NCI-H226 (cell line): ENCODE measurements at regions not wholly inside any gene's neighbourhood (a gene's known extent, or its start where the extent isn't known, plus 50 kb on each side); places are given as distances from the start of the nearest gene placed in this dataset.

Source experiments
- DNase-seq: peaks from one replicate; pipeline ENCODE4 v3.0.0-alpha.2; 2015

DNA sequence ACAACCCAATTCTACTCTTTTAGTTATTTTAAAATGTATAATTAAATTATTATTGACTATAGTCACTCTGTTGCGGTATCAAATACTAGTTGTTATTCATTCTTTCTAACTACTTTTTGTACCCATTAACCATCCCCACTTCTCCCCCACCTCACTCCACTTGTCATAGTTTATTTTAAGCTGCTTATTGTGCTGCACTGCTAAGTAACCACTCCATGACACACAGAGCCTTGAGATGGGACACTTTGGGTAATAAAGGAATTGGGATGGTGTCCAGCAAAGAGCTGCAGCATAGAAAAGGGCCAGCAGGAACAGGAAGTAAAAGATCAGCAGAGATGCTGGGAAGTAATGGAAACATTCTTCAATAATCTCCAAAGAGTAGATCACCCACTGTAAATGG lies 123.0 kb downstream of the RPS29 start:
- no peak for DNase-seq

- DNase-seq = peak; percentile 54
Measured at GRCh38 chr14:49461529-49462401, 124.4 kb downstream of the RPS29 start.

DNA sequence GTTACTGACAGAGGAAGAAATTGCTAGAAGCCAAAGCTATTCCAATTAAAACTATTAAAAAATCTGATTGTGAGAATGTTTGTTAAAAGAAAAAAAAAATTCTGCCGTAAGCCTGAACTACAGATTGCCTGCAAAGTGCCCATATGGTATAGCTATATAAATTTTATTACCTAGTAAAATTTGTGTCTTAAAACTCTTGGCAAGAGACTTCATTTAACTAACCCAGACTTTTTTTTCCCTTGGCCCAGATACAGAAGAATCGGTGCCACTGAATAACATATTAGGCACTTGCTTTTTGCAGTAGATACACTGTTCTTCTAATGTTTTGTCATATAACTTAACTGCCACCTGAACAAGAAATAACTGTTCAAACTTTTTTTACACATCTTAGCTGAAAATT lies 125.5 kb downstream of the RPS29 start:
- DNase-seq = no peak

DNA sequence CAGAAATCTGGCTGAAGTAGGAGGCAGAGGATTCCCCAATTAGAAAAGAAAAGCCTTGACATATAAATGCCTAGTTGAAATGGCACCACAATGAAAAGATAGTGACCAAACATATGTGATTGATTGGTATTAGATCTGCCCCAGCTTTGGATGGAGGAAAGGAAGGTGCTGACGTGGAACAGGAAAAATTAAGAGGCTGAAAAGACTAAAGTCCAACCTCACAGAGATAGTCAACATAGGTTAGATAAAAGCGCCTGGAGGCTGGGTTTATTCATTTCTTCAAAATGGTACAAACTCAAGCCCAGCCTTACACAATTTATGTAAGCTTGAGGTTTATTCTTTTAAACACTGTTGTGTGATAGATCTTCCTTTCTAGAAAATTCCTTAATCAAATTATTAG lies 129.6 kb downstream of the RPS29 start:
- DNase-seq = no peak

- DNase-seq = no peak
Measured at GRCh38 chr14:49451938-49452337, 134.2 kb downstream of the RPS29 start.

DNA sequence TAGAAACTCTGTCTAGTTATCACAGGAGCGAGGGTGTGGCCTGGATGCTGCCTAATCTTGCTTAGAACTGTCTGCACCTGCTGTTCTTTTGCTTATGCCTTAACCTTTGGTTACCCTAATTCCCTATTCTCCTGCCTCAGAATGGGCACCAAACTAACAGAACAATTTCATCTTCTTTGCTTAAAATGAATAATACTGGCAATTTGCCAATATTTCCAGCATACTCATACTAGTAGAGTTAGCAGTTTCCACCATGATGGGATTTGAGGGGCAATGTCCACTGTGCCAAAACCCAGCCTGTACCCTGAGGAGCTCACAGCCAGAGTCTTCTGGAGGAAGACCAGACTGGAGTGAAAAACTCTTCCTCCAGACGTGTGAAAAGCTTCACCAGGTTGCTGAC lies 136.4 kb downstream of the RPS29 start:
- DNase-seq = no peak

GRCh38 chr14:49447540-49448107 lies 138.6 kb downstream of the RPS29 start:
- no peak for DNase-seq

DNA sequence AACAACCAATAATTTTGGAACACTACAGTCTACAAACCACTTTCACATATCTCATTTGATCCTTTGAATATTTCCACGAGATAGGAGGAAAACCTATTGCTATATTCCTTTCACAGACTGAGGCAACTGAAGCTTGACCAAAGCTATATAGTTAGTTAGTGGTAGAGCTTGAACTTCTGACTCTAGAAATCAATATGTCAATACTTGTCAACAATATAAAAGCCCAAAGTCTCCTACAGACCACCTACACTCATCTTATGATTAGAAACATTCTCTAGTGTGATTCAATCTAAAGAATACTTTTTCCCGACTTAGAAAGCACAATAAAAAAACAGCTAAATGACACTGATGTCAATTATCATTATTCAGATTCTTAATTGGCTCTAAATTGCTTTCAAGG lies 139.4 kb downstream of the RPS29 start:
- no peak for DNase-seq

- no peak for DNase-seq
Measured at GRCh38 chr14:49438256-49438770, 147.9 kb downstream of the RPS29 start.

DNA sequence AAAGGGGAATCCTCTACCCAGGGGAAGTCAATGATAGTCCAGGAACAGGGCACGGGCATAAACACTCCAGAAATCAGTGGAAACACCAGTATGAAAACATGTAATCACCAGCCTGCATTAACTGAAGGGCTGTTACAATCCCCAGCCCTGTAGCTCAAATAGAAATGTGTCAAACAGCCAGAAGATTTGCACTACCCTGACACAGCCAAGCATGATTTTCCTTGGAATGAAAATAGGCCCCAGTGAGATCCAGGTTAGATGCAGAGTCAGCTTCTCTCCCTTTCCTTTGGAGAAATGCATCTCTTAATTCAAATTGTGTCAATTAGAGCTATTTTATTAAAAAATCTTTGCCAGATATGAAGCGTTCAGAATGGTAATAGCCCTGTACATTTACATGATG lies 158.1 kb downstream of the RPS29 start:
- DNase-seq = no peak

GRCh38 chr14:49427117-49427516 lies 159.1 kb downstream of the RPS29 start:
- DNase-seq = no peak

- DNase-seq = no peak
Measured at GRCh38 chr14:49425921-49426320, 160.3 kb downstream of the RPS29 start.

DNA sequence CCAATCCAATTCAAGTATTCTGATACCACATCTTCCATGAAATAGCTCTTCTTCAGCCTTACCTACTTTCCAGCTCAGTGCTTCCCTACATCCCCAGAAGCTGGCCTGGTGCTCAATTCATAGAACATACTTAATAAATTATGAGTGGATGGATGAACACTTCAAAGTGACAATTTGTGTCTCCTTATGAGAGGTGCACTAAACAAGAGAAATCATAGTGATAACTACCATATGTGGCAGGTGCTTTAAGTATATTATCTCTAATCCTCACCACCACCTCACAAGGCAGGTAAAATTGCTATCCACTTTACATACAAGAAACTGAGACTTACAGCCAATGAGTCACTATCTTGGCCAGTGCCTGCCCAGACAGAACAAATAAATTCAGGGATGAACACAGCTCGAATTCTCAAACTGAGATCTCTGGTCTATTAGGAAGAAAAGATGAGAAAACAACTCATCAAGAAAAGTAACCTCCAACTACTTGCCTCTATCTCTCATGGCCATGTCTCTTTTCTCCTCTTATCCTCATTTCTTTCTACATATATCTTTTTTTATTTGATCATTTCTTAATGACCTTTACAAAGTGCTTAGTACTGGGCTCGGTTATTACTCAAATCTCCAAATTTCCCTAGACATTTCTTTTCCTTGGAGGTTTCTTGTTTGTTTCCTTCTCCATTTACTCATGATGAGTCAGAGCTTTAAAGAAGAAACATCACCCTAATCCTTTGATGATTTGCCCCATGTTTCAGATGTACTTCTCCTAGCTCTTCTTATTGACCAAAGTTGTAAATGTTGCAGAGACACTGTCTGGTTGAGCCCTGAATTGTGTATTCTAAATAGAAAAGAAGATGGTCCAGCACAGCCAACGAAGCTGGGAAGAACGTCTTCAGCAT lies 161.5 kb downstream of the RPS29 start:
- no peak for DNase-seq

- no peak for DNase-seq
Measured at GRCh38 chr14:49420201-49420600, 166.0 kb downstream of the RPS29 start.

DNA sequence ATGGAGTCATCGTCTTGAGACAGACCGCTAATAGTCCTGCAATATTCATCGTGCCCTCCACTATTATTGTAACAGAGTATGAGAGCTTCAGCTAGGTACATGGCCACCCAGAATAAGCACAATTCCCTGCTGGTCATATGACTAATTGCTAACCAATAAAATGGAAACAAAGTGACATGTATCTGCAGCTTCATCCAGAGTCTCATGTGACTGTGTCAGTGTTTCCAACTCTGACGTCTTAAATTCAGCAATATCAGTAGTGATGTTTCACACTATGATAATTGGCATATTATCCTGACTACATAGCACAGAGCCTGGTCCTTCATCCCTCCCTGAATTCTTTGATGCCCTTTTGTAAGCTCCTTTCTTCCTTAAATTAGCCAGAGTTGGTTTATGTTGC lies 167.4 kb downstream of the RPS29 start:
- DNase-seq = no peak

DNA sequence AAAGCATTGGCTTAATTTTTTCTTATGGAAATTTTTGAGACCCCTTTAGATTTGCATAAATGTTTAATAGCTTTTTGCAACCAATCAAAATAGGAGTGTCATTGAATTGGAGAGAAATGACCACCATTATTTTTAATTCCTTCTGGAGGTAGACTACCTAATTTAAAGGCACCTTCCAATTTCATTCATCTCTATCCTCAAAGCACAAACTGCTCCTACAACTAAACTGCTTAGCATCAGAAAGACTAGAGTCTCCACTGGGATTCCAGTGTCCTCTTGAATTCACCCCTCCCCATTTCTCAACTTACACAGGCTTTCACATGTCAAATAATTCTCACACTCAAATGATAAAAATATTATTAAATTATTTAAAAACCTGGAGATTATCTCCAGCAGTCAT lies 168.4 kb downstream of the RPS29 start:
- DNase-seq = no peak

GRCh38 chr14:49408187-49408933 lies 177.8 kb downstream of the RPS29 start:
- peak; percentile 43 for DNase-seq

DNA sequence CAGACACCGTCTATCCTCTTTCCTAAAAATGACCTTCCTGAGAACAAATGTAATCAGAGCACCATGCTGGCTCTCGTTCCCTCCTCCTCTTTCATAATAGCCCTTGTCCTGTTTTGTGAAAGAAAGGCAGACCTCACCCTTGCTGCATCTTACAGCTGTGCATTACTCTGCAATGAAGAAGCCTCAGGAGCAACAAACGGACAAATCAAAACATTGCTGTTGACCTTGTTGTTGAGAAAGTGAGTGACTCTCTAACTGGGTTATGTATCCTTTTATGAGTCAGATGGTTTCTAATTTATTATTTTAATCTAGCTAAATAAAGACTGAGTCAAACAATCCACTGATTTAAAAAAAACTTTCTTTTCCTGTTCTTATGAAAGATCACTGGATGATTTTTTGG lies 180.9 kb downstream of the RPS29 start:
- peak; percentile 22 for DNase-seq

GRCh38 chr14:49401373-49401772 lies 184.8 kb downstream of the RPS29 start:
- DNase-seq = no peak

- DNase-seq = no peak
Measured at GRCh38 chr14:49396801-49397200, 189.4 kb downstream of the RPS29 start.

- DNase-seq = no peak
Measured at GRCh38 chr14:49381778-49382177, 204.4 kb downstream of the RPS29 start.

DNA sequence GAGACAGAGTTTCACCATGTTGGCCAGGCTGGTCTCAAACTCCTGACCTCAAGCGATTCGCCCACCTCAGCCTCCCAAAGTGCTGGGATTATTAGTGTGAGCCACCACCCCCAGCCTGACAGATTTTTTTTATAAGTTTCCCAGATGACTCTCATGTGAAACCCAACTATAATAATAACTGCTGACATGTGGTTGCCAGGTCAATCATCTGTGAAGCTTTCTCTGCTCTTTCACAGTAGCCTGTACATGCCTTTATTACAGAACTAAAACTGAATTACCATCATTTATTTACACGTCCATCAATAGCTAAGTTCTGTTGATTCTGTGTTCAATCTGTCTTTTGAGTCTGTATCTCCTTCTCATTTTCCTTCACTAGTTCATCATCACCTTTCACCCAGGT lies 218.5 kb downstream of the RPS29 start:
- DNase-seq = no peak

GRCh38 chr14:49366416-49366815 lies 219.8 kb downstream of the RPS29 start:
- DNase-seq = no peak
